NCI-H1930 (cell line): ENCODE measurements at regions not wholly inside any gene's neighbourhood (a gene's known extent, or its start where the extent isn't known, plus 50 kb on each side); places are given as distances from the start of the nearest gene placed in this dataset.
A peak's percentile ranks its signal among the peaks of the same experiment; 100 is the strongest.

Experiments used
- DNase-seq, 2 experiments: peaks; one replicate each; lab custom pipeline; 2025; lab: John Stamatoyannopoulos, UW

DNA sequence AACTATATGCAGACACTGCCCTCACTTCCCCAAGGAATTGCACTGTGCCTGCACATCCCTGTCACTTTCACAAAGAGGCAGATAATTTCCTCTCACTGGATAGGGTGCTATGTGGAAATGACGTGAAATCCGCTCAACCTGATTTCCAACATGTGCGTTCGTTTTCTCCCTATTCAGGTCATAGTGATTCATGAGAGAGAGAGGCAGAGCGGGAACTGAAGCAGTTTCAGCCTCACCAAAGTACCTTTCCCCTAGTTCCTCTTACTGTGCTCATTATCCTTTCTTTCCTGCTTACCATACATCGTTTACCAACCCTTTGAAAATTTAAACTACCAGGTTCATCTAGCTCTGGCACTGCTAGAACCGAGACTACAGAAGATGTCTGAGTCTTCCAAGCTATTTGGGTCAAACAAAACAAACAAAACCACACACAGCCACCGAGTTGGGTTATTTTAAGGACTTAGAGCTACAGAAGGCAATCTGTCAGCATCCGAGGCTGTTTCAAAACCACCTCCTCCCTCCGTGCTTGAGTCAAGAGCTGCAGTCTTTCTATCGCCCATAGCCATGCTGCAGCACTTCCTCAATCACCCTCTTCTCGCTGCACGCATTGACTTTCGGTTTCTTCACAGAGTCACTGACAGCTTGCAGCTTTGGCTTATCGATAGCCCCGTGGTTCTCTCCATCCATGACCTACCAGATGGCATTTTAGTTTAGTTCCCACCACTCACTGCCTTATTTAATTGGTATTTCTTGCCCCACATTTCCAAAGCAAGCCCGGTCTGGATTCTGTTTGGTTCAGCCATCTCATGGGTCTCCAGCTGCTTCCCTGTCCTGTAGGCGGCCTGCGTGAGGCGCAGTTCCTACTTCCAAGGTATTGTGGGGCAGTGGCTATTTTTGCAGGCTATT is 1395.8 kb downstream of the EFNB2 start:
- peak; percentile 47 to 49 for DNase-seq

DNA sequence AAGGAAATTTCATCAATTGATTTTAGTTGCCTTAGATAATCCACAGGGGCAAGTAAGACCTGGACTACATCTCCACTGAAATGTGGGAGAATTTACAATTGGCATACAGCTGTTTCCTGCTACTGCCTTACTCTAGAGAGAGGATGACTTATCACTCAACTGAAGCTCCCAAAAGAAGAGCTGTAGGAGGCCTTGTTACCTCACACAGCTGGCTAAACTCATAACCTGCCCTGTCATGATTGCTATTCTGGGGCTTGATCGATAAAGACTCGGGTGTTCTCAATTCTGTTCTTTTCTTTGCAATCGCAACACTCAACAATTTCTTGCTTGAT is 1396.4 kb downstream of the EFNB2 start:
- no peak for DNase-seq

- DNase-seq = no peak
These were observed 1399.4 kb downstream of the EFNB2 start for GRCh38 chr13:105135852-105136615.

GRCh38 chr13:105127732-105128131 is 1407.7 kb downstream of the EFNB2 start:
- no peak for DNase-seq

DNA sequence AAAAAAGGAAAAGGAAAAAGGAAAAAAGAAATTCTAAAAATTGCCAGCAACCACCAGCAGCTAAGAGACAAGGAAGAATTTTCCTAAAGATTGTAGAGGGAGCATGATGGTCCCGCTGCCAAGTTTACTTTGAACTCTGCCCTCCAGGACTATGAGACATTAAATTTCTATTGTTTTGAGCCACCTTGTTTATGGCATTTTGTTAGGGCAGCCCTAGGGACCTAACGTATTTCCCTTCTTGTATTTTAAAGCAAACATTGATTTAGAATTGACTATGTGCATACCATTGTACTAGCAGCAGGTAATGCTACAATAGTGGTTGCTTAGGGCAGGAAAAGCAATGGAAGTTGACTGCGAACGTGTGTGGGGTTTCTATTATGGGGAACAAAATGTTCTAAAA is 1414.2 kb downstream of the EFNB2 start:
- no peak for DNase-seq

DNA sequence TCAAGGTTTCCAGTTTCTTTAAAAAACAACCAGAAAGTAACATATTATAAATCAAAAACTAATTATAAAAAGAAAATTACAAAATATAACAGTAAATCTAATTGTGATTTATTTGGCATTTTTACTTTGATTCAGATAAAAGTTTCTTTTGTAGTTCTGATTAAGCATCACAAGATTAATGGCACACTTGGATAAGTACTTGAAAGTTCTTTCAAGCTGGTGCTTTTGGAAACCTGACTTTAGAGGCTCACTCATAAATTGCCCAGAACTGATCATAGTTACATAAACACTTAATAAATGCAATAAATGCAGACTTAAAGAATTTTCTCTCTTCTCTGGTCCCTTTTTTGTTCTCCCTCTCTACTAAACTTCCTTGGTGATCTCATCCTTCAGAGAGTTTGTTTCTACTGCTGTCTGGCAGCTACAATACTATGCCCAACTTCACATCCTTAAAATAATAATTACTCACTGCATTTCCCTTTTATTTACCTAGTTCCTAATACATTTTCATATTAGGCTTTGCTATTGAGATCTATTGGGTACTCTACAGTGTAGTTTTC is 1417.0 kb downstream of the EFNB2 start:
- DNase-seq = no peak

DNA sequence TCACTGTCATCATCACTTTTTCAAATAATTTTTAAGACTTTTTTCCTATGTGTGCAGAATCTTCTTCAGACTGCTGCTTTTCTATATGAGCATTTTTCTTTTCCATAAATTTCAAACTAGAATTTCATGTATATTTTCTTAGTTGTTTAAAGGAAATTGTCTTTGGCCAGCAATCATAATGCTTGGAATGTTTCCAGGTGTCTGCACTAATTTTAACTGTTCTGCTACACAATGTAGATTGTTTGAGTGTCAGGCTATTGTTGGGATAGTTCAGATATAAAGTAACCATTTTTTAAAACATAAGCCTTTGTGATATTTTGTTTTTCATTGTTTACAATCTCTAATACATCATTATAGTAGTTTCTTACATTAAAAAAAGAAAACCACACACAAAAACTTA is 1418.5 kb downstream of the EFNB2 start:
- no peak for DNase-seq

GRCh38 chr13:105112561-105112960 is 1422.9 kb downstream of the EFNB2 start:
- no peak for DNase-seq

- no peak for DNase-seq
These were observed 1427.7 kb downstream of the EFNB2 start for GRCh38 chr13:105107781-105108180.

- DNase-seq = no peak
These were observed 1430.0 kb downstream of the EFNB2 start for GRCh38 chr13:105105471-105105870.

GRCh38 chr13:105097521-105097920 is 1437.9 kb downstream of the EFNB2 start:
- DNase-seq = no peak

GRCh38 chr13:105089858-105090643 is 1445.4 kb downstream of the EFNB2 start:
- no peak for DNase-seq

DNA sequence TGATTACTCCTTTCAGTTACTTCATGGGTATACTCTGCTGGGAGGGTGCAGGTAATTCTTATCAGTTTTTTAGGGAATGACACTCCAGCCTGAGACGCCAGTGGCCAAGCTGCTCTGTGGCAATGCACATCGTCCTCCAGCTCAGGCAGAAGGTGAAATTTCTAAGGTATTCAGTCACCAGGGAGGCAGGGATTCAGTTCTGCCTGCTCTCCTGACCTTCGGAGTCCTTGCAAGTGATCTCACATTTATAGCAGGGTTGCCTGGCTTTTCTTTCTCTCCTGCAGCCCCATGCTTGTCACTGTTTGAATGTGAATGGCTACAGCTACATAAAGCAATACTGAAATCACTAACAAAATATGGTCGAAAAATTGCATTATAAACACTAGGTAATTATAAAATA is 1447.5 kb downstream of the EFNB2 start:
- no peak for DNase-seq

DNA sequence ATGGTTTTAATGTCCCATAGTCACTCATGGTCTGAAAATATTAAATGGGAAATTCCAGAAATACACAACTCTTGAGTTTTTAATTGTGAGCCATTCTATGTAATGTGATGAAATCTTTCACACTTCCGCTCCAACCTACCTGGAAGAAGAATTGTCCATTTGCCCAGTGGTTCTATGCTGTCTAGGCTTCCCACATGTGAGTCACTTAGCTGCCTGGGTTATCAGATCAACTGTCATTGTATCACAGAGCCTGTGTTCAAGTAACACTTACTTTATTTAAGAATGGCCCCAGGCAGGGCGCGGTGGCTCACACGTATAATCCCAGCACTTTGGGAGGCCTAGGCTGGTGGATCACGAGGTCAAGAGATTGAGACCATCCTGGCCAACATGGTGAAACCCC is 1450.5 kb downstream of the EFNB2 start:
- DNase-seq = no peak

DNA sequence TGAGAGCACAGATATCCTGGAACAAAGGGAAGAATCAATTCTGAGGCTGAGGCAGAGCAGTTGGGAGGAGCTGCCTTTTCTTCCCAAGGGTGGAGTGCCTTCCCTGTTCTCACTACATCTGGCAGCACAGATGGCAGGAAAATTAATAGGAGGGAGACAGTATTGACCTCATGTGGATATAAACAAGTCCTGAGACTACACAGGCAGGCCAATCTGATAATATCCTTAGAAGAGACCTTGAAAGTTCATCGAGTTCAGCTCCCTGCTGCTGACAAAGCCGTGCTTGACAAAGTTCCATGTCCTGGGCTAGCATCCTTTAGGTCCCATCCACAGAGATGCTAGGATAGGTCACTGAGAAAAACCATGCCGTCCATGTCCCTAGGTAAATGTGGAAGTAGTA is 1451.5 kb downstream of the EFNB2 start:
- DNase-seq = no peak

GRCh38 chr13:105074755-105075154 is 1460.7 kb downstream of the EFNB2 start:
- DNase-seq = no peak

- DNase-seq = no peak
These were observed 1462.4 kb downstream of the EFNB2 start for GRCh38 chr13:105073041-105073440.

DNA sequence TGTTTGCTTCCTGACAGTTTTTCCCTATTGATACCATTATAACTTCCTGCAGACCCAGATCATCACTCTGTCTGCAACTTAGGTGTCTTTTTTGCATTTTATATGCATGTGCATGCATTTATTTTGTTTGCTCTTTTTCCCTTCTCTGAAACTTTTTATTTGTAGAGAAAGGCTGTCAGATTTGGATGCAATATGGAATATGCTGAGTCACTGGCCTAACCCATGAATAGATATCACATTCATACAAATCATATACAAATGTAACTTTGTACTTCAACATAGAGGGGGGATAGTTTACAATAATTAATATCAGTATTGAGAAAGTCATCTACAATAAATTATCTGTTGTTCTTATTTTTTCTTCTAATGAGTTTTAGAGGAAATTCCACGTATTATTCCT is 1465.0 kb downstream of the EFNB2 start:
- no peak for DNase-seq

- DNase-seq = no peak
These were observed 1466.4 kb downstream of the EFNB2 start for GRCh38 chr13:105069106-105069505.

- no peak for DNase-seq
These were observed 1471.8 kb downstream of the EFNB2 start for GRCh38 chr13:105063676-105064075.

DNA sequence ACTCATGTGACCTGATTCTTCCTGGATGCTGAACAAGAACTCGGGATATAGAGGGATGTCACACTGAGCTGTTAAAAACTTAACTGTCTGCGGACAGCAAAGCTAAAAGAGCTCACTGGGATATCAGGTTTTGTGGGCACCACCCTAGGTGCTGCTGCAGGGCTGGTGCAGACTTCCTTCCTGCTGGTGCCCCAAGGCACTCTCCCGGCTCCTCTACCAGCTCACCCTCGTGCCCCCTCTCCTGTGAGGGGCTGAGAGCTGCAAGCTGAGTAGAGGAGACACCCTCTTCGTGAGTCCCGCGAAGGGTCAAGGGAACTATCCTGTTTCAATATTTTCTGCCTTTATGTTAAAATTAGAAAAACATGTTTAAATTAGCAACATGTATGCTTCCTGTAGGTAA is 1475.7 kb downstream of the EFNB2 start:
- no peak for DNase-seq

DNA sequence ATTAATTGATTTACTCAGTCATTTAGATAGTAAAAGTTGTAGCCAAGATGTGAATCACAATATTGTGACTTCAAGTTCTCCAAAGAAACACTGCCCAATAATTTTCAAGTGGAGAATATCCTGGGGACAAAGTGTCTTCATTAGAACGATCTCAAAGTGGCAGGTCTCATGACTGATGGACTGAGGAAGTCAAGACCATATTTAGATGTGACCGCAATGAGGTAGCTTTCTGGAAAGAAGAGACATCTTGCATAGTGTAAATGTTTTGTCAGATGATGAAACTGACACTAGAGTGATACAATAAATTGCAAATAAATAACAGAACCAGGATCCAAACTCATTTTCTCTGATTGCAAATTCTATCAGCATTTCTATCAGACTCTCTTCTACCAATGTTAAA is 1476.9 kb downstream of the EFNB2 start:
- DNase-seq = no peak
